Pons (tissue), 1 donor: ENCODE measurements at regions not wholly inside any gene's neighbourhood (a gene's known extent, or its start where the extent isn't known, plus 50 kb on each side); places are given as distances from the start of the nearest gene placed in this dataset.

ENCODE experiments used
- DNase-seq: peaks from one replicate; pipeline ENCODE4 v3.0.0-alpha.2; 2016; ENCODE audit warnings: low spot score

- DNase-seq, result no peak
Observed at GRCh38 chr9:90948156-90948555, 146.5 kb downstream of the SYK start.

GRCh38 chr9:90950600-90950999 lies 149.0 kb downstream of the SYK start:
- no peak for DNase-seq

GRCh38 chr9:90953200-90953599 lies 151.6 kb downstream of the SYK start:
- no peak for DNase-seq

- DNase-seq, result no peak
Observed at GRCh38 chr9:90953805-90954204, 152.2 kb downstream of the SYK start.

GRCh38 chr9:90956026-90956810 lies 154.6 kb downstream of the SYK start:
- DNase-seq, result no peak

- DNase-seq, result no peak
Observed at GRCh38 chr9:90958328-90958727, 156.7 kb downstream of the SYK start.

- DNase-seq, result no peak
Observed at GRCh38 chr9:90960941-90961340, 159.3 kb downstream of the SYK start.

GRCh38 chr9:90961375-90961774 lies 159.8 kb downstream of the SYK start:
- DNase-seq, result no peak

GRCh38 chr9:90964101-90965020 lies 162.7 kb downstream of the SYK start:
- no peak for DNase-seq

GRCh38 chr9:90965226-90966030 lies 163.8 kb downstream of the SYK start:
- no peak for DNase-seq

GRCh38 chr9:90966031-90966290 lies 164.3 kb downstream of the SYK start:
- no peak for DNase-seq

- no peak for DNase-seq
Observed at GRCh38 chr9:90966480-90967144, 165.0 kb downstream of the SYK start.

- DNase-seq, result no peak
Observed at GRCh38 chr9:90967145-90967538, 165.5 kb downstream of the SYK start.

- DNase-seq, result no peak
Observed at GRCh38 chr9:90969021-90969675, 167.5 kb downstream of the SYK start.

GRCh38 chr9:90970608-90971007 lies 169.0 kb downstream of the SYK start:
- DNase-seq, result no peak

GRCh38 chr9:90972057-90972456 lies 170.4 kb downstream of the SYK start:
- DNase-seq, result no peak

- no peak for DNase-seq
Observed at GRCh38 chr9:90974016-90974415, 172.4 kb downstream of the SYK start.

- no peak for DNase-seq
Observed at GRCh38 chr9:90974643-90975245, 173.1 kb downstream of the SYK start.

- DNase-seq, result no peak
Observed at GRCh38 chr9:90975781-90976538, 174.3 kb downstream of the SYK start.

- DNase-seq, result no peak
Observed at GRCh38 chr9:90979138-90979551, 177.5 kb downstream of the SYK start.
